HG03520 (cell line): ENCODE measurements at regions not wholly inside any gene's neighbourhood (a gene's known extent, or its start where the extent isn't known, plus 50 kb on each side); places are given as distances from the start of the nearest gene placed in this dataset.
"Not testable (repeated sequence)": the region's sequence is repeated elsewhere in the genome, so short reads cannot be mapped to it uniquely, and the experiment has no call there.

Experiments used
- ATAC-seq: cut with Tn5 transposase; IDR thresholded peaks from one replicate; pipeline ENCODE4 v1.9.1; 2021; ENCODE audit warnings: mild to moderate bottlenecking, moderate library complexity; ENCODE audit not compliant: unreplicated experiment

- peak; percentile 88 for ATAC-seq
Measured at GRCh38 chr12:85424581-85425348, 144.7 kb downstream of the ALX1 start.

- ATAC-seq = no peak
Measured at GRCh38 chr12:85425349-85425612, 145.3 kb downstream of the ALX1 start.

- ATAC-seq = no peak
Measured at GRCh38 chr12:85425926-85426325, 145.9 kb downstream of the ALX1 start.

- not testable (repeated sequence) for ATAC-seq
Measured at GRCh38 chr12:85433148-85433547, 153.1 kb downstream of the ALX1 start.

- no peak for ATAC-seq
Measured at GRCh38 chr12:85440271-85440670, 160.3 kb downstream of the ALX1 start.

- no peak for ATAC-seq
Measured at GRCh38 chr12:85441025-85441424, 161.0 kb downstream of the ALX1 start.

- no peak for ATAC-seq
Measured at GRCh38 chr12:85441741-85442140, 161.7 kb downstream of the ALX1 start.

GRCh38 chr12:85445060-85445938 lies 165.3 kb downstream of the ALX1 start:
- no peak for ATAC-seq

GRCh38 chr12:85448031-85448430 lies 168.0 kb downstream of the ALX1 start:
- ATAC-seq = no peak

GRCh38 chr12:85448548-85449139 lies 168.6 kb downstream of the ALX1 start:
- ATAC-seq = no peak

- no peak for ATAC-seq
Measured at GRCh38 chr12:85457016-85457415, 177.0 kb downstream of the ALX1 start.

GRCh38 chr12:85461127-85461526 lies 181.1 kb downstream of the ALX1 start:
- ATAC-seq = no peak

- ATAC-seq = no peak
Measured at GRCh38 chr12:85462888-85463287, 182.9 kb downstream of the ALX1 start.

GRCh38 chr12:85466890-85467289 lies 186.9 kb downstream of the ALX1 start:
- no peak for ATAC-seq

- peak; percentile 94 for ATAC-seq
Measured at GRCh38 chr12:85468356-85469157, 188.5 kb downstream of the ALX1 start.

GRCh38 chr12:85469158-85470086 lies 189.4 kb downstream of the ALX1 start:
- not testable (repeated sequence) for ATAC-seq

GRCh38 chr12:85475277-85475676 lies 195.3 kb downstream of the ALX1 start:
- ATAC-seq = not testable (repeated sequence)

GRCh38 chr12:85476756-85477155 lies 196.7 kb downstream of the ALX1 start:
- no peak for ATAC-seq

- peak; percentile 62 for ATAC-seq
Measured at GRCh38 chr12:85484387-85484786, 204.4 kb downstream of the ALX1 start.

GRCh38 chr12:85489194-85489593 lies 209.2 kb downstream of the ALX1 start:
- no peak for ATAC-seq
